IMR-90 (cell line): ENCODE measurements at regions not wholly inside any gene's neighbourhood (a gene's known extent, or its start where the extent isn't known, plus 50 kb on each side); places are given as distances from the start of the nearest gene placed in this dataset.

ENCODE experiments used
- ATAC-seq: fragments of 200-7000 bp; cut with Tn5 transposase; 2 replicates; pipeline ENCODE4 v1.9.1; 2020; ENCODE audit warnings: low read depth, mild to moderate bottlenecking, moderate library complexity
- BruUV-seq: library from RNA; stranded (reverse); fragments of 400-500 nt; replicated peaks from 2 replicates; lab custom pipeline; 2021; lab: Mats Ljungman, UMichigan
- CTCF ChIA-PET: fragments of 300-600 bp; formaldehyde crosslinking; extraction: SDS; loops from one replicate; lab custom pipeline; 2021; ENCODE audit warnings: antibody characterized with exemption; lab: Yijun Ruan, JAX
- POLR2A ChIA-PET: fragments of 300-600 bp; sonication (Branson Sonifier 250); formaldehyde crosslinking; loops from one replicate; lab custom pipeline; 2022; ENCODE audit warnings: antibody characterized with exemption; ENCODE audit not compliant: unreplicated experiment; lab: Charles Lee
- DNase-seq: peaks from one replicate; pipeline ENCODE4 v3.0.0; 2013
- H2AFZ ChIP-seq: replicated peaks from 2 replicates; pipeline ENCODE3; 2013; ENCODE audit warnings: low read length, mild to moderate bottlenecking; ENCODE audit not compliant: poor library complexity
- H2AK5ac ChIP-seq: 2 replicates; pipeline ENCODE4 v1.6.1; 2013; ENCODE audit warnings: low read depth, low read length, inconsistent platforms
- H2AK9ac ChIP-seq: replicated peaks from 2 replicates; pipeline ENCODE3; 2013; ENCODE audit warnings: mild to moderate bottlenecking, low read depth, low read length, moderate library complexity; ENCODE audit not compliant: poor library complexity
- H2BK120ac ChIP-seq: 2 replicates; pipeline ENCODE4 v1.6.1; 2013; ENCODE audit warnings: low read depth, low read length, inconsistent platforms
- H2BK15ac ChIP-seq: 3 replicates; pipeline ENCODE4 v1.6.1; 2013; ENCODE audit warnings: low read depth, low read length, inconsistent platforms
- H2BK20ac ChIP-seq: 2 replicates; pipeline ENCODE4 v1.6.1; 2013; ENCODE audit warnings: low read depth, mild to moderate bottlenecking, inconsistent platforms, low read length, moderate library complexity
- H2BK5ac ChIP-seq: 2 replicates; pipeline ENCODE4 v1.6.1; 2013; ENCODE audit warnings: mild to moderate bottlenecking, low read depth, low read length, inconsistent platforms; ENCODE audit not compliant: poor library complexity, severe bottlenecking
- H3K14ac ChIP-seq: replicated peaks from 2 replicates; pipeline ENCODE4 v1.6.1; 2013; ENCODE audit warnings: low read depth, low read length, inconsistent platforms
- H3K18ac ChIP-seq: 2 replicates; pipeline ENCODE4 v1.6.1; 2013; ENCODE audit warnings: low read depth, low read length, control low read depth
- H3K23ac ChIP-seq: 2 replicates; pipeline ENCODE4 v1.6.1; 2013; ENCODE audit warnings: low read depth, low read length, inconsistent platforms
- H3K27ac ChIP-seq: 2 replicates; pipeline ENCODE4 v1.5.1; 2013; ENCODE audit warnings: mild to moderate bottlenecking, control low read depth, low read length; ENCODE audit not compliant: insufficient read depth
- H3K27me3 ChIP-seq: 2 replicates; pipeline ENCODE4 v1.6.1; 2013; ENCODE audit warnings: low read length; ENCODE audit not compliant: control insufficient read depth, insufficient read depth
- H3K36me3 ChIP-seq: 2 replicates; pipeline ENCODE4 v1.6.1; 2013; ENCODE audit warnings: low read length, mixed read lengths; ENCODE audit not compliant: control insufficient read depth, insufficient read depth
- H3K4ac ChIP-seq: 2 replicates; pipeline ENCODE4 v1.6.1; 2013; ENCODE audit warnings: low read depth, low read length, inconsistent platforms
- H3K4me1 ChIP-seq: 2 replicates; pipeline ENCODE4 v1.6.1; 2013; ENCODE audit warnings: low read length, mixed read lengths; ENCODE audit not compliant: control insufficient read depth, insufficient read depth
- H3K4me2 ChIP-seq: 2 replicates; pipeline ENCODE4 v1.6.1; 2013; ENCODE audit warnings: low read depth, mild to moderate bottlenecking, control low read depth, low read length, moderate library complexity
- H3K4me3 ChIP-seq: 2 replicates; pipeline ENCODE4 v1.5.1; 2013; ENCODE audit warnings: low read depth, mild to moderate bottlenecking, control low read depth, low read length, moderate library complexity; ENCODE audit not compliant: insufficient read depth
- H3K56ac ChIP-seq: 2 replicates; pipeline ENCODE4 v1.6.1; 2013; ENCODE audit warnings: low read length, inconsistent platforms; ENCODE audit not compliant: insufficient read depth; ENCODE audit errors: extremely low read depth
- H3K79me1 ChIP-seq, 2 experiments: 2 replicates each; pipeline ENCODE4 v1.6.1; 2013; ENCODE audit warnings: low read length in 2 of 2, inconsistent platforms in 1 of 2, low read depth in 1 of 2
- H3K9ac ChIP-seq: 2 replicates; pipeline ENCODE4 v1.6.1; 2013; ENCODE audit warnings: low read depth, low read length, control low read depth
- H3K9me1 ChIP-seq: 2 replicates; pipeline ENCODE4 v1.6.1; 2013; ENCODE audit warnings: low read length, inconsistent platforms; ENCODE audit not compliant: insufficient read depth
- H3K9me3 ChIP-seq: 2 replicates; pipeline ENCODE4 v1.6.1; 2013; ENCODE audit warnings: low read length; ENCODE audit not compliant: control insufficient read depth, insufficient read depth
- H4K20me1 ChIP-seq: 2 replicates; pipeline ENCODE4 v1.6.1; 2013; ENCODE audit warnings: low read length, inconsistent platforms; ENCODE audit not compliant: insufficient read depth
- H4K5ac ChIP-seq: 2 replicates; pipeline ENCODE4 v1.6.1; 2013; ENCODE audit warnings: mild to moderate bottlenecking, low read depth, low read length, control low read depth
- H4K8ac ChIP-seq, 2 experiments: 2 replicates each; pipeline ENCODE4 v1.6.1; 2013; ENCODE audit warnings: low read depth in 2 of 2, low read length in 2 of 2, control low read depth in 1 of 2, inconsistent platforms in 1 of 2
- H4K91ac ChIP-seq: 2 replicates; pipeline ENCODE4 v1.6.1; 2013; ENCODE audit warnings: low read depth, low read length, inconsistent platforms; ENCODE audit not compliant: insufficient read depth
- BHLHE40 ChIP-seq: fragments of 150-350 bp; IDR thresholded peaks from 2 replicates; pipeline ENCODE4 v1.6.1; 2016; ENCODE audit warnings: mild to moderate bottlenecking, low read depth, low read length
- FOS ChIP-seq: fragments of 150-350 bp; IDR thresholded peaks from 2 replicates; pipeline ENCODE4 v1.6.1; 2016; ENCODE audit warnings: low read depth, low read length
- RFX5 ChIP-seq: IDR thresholded peaks from 2 replicates; pipeline ENCODE4 v1.8.0; 2012; ENCODE audit warnings: low read depth, mild to moderate bottlenecking, low read length, moderate library complexity
- WGBS, 2 experiments: methylation state at CpG; one replicate each; pipeline versions ENCODE4 v1.1.5 to v1.1.7; 2013; ENCODE audit warnings: missing lambda C conversion rate in 2 of 2; ENCODE audit not compliant: insufficient read length in 1 of 2; ENCODE audit errors: extremely low coverage in 2 of 2; 5-methylcytosine and 5-hydroxymethylcytosine counted together
- dilution Hi-C: fragments of 300-500 bp; cut with HindIII; formaldehyde crosslinking; loops from one replicate; pipeline ENCODE4 v1.14.3; 2018; ENCODE audit warnings: low sequenced_read_pairs; ENCODE audit not compliant: unreplicated experiment
- in situ Hi-C: fragments of 300-500 bp; cut with MboI; formaldehyde crosslinking; loops from 3 replicates; pipeline ENCODE4 v1.14.3; 2019; ENCODE audit warnings: low sequenced_read_pairs, inconsistent platforms, mixed read lengths
- intact Hi-C: fragments of 100-400 bp; cut with micrococcal nuclease; formaldehyde crosslinking; loops from 2 replicates; pipeline ENCODE4 v1.10.0; 2022
- TF ChIP-seq, protein P1 (sequence below): fragments of 150-350 bp; IDR thresholded peaks from 2 replicates; pipeline ENCODE4 v1.6.1; 2017; ENCODE audit warnings: mild to moderate bottlenecking, antibody characterized with exemption, low read length, low read depth

DNA sequence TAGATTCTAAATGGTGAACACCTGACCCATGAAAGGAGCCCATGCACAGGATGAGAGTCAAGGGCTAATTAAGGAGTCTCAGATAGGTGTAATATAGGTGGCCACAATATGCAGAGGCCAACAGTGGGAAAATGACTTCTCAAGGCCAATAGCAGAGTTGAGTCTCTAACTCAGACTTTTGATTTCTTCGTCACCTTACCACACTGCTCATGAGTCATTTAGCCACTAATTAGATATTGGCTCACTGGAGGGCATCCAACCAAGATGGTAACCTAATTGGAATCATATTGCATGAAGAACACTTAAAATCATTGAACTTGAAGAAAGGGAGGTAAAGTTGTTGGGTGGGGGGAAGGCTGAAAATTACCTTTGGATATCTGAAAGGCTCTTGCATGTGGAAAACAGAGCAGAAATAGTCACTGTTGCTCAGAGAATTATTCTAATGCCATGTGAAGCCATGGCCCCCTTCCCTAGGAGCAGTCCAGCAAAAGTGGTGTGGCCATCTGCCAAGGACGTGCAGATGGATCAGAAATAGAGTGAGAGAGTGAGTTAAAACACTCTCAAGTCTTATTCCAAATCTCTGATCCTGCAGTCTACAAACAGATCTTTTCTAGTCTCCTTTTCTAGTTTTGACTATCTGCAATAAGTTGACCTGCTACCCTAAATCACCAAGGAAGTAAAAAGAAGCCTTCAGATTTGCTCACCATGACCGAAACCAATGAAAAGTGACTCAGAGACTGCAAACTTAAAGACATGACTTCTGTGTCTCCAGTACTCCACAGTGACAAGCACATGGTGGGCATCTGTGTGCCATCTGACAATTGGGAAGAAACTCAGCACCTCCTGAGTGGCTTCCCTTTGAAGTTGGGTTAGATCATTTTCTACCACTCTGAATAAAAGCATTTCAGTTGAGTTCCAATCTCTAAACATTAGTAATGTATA is 93.9 kb upstream of the C1QTNF7 start:
- intact Hi-C loops = no loop called here
- Histone ChIP-seq H4K8ac (no peak overlapping the region), H3K14ac (no peak overlapping the region), H2BK5ac (no peak overlapping the region), H3K4ac (no peak overlapping the region), H3K9me1 (peaks cover 8% of the 10 kb centered on the region), H4K91ac (no peak overlapping the region), H3K56ac (no peak overlapping the region), H3K9me3 (no peaks in the 10 kb centered on the region), H3K27me3 (no peaks in the 10 kb centered on the region), H3K23ac (no peak overlapping the region), H2BK120ac (no peak overlapping the region), H4K20me1 (no peaks in the 10 kb centered on the region), H4K5ac (peak overlapping the region; percentile 16; the same call in 1 of the 2 replicates), H3K27ac (no peak overlapping the region), H2AK9ac (no peak overlapping the region), H3K4me3 (no peak overlapping the region), H2BK15ac (no peak overlapping the region), H3K4me2 (no peak overlapping the region), H3K9ac (no peak overlapping the region), H3K18ac (no peak overlapping the region), H2BK20ac (no peak overlapping the region), H2AK5ac (no peak overlapping the region), H3K36me3 (no peaks in the 10 kb centered on the region), H3K79me1 (no peaks in the 10 kb centered on the region), H2AFZ (no peak overlapping the region), H3K4me1 (peaks cover 10% of the 10 kb centered on the region)
- BruUV-seq = no TSS peak
- dilution Hi-C loops = no loop called here
- ChIA-PET CTCF (interaction anchor here (0.6 kb wide), 1 partner anchor 1832 kb away, joined by 3 read pairs; no protein-coding TSS in a partner anchor), POLR2A (no interaction called here)
- DNase-seq = no peak
- in situ Hi-C loops = loop anchor here (10.0 to 25.0 kb wide), 2 partner anchors 121 to 1422 kb away; no protein-coding TSS in a partner anchor
- WGBS, 2 experiments = no CpG with 5 or more reads among the region's 3 CpGs
- ATAC-seq = no peak
- TF ChIP-seq FOS (no peak), RFX5 (no peak), BHLHE40 (no peak)
- TF ChIP-seq, protein P1, sequence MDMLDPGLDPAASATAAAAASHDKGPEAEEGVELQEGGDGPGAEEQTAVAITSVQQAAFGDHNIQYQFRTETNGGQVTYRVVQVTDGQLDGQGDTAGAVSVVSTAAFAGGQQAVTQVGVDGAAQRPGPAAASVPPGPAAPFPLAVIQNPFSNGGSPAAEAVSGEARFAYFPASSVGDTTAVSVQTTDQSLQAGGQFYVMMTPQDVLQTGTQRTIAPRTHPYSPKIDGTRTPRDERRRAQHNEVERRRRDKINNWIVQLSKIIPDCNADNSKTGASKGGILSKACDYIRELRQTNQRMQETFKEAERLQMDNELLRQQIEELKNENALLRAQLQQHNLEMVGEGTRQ = no peak
